Adrenal gland (tissue), 9 donors: ENCODE measurements at regions not wholly inside any gene's neighbourhood (a gene's known extent, or its start where the extent isn't known, plus 50 kb on each side); places are given as distances from the start of the nearest gene placed in this dataset.

Experiments used
- DNase-seq, 7 donors: peaks; one replicate each; pipeline ENCODE4 v3.0.0-alpha.2; 2019 to 2020
- H3K27ac ChIP-seq, 5 donors: fragments of 200-600 bp; sonication (generic) in 4 of 5; 1 replicate in 3 of 5; 2 replicates in 2 of 5; pipeline versions ENCODE4 v1.5.1 to v1.8.0; 2016 to 2020; ENCODE audit warnings: mild to moderate bottlenecking in 1 of 5
- H3K27me3 ChIP-seq: fragments of 200-600 bp; 2 replicates; pipeline ENCODE4 v1.8.0; 2021
- H3K36me3 ChIP-seq, 2 donors: fragments of 200-600 bp; replicated peaks in 1 of 2; 1 replicate in 1 of 2; 2 replicates in 1 of 2; pipeline versions ENCODE4 v1.5.1 to v1.8.0; 2018 to 2022
- H3K4me1 ChIP-seq, 2 donors: fragments of 200-600 bp; replicated peaks in 1 of 2; 1 replicate in 1 of 2; 2 replicates in 1 of 2; pipeline versions ENCODE4 v1.5.1 to v1.8.0; 2018 to 2021
- H3K4me3 ChIP-seq, 4 donors: fragments of 200-600 bp; sonication (generic) in 3 of 4; one replicate each; pipeline ENCODE4 v1.5.1; 2016 to 2018
- H3K9me3 ChIP-seq, 3 donors: fragments of 200-600 bp; sonication (generic) in 1 of 3; replicated peaks in 1 of 3; 1 replicate in 2 of 3; 2 replicates in 1 of 3; pipeline versions ENCODE4 v1.5.1 to v1.8.0; 2016 to 2021
- CTCF ChIP-seq, 6 experiments: fragments of 450-650 bp in 4 of 6; fragments of 200-600 bp in 2 of 6; sonication (generic) in 1 of 6; IDR thresholded peaks; 1 replicate in 5 of 6; 2 replicates in 1 of 6; pipeline versions ENCODE4 v1.5.1 to v1.8.0; 2016 to 2021; ENCODE audit warnings: antibody characterized with exemption in 6 of 6, mild to moderate bottlenecking in 2 of 6, moderate library complexity in 1 of 6
- POLR2A ChIP-seq, 2 donors: fragments of 450-650 bp; IDR thresholded peaks; one replicate each; pipeline ENCODE4 v1.6.1; 2017; ENCODE audit warnings: antibody characterized with exemption in 2 of 2, mild to moderate bottlenecking in 2 of 2, moderate library complexity in 1 of 2
- WGBS, 4 donors: extraction: QIAGEN DNeasy Blood & Tissue Kit in 2 of 4; methylation state at CpG; one replicate each; pipeline versions ENCODE4 v1.1.5 to v1.1.7; 2013 to 2017; 5-methylcytosine and 5-hydroxymethylcytosine counted together
- intact Hi-C, 2 donors: fragments of 100-400 bp; cut with DNase I; formaldehyde crosslinking; loops; one replicate each; pipeline versions ENCODE4 v1.14.1 to v1.15.0; 2022 to 2023
- donor health status: healthy with polysubstance abuse.
- donor health status: Bipolar disorder and iron deficiency.
- donor health status: DM: yes; HTN: yes; CAD: no.
- donor health status: DM: no; HTN: no; CAD: no.
- donor health status: DM: no; HTN: no; CAD: no.

- no peaks in the 10 kb centered on the region for H3K4me1 ChIP-seq
- no peak overlapping the region for H3K4me3 ChIP-seq
- H3K27ac ChIP-seq: no peak overlapping the region
- H3K36me3 ChIP-seq: no peaks in the 10 kb centered on the region
- intact Hi-C loops: no loop called here
- H3K27me3 ChIP-seq: no peaks in the 10 kb centered on the region
- no peak for DNase-seq
- TF ChIP-seq CTCF (IDR thresholded peaks at IDR 0.05) (no peak), POLR2A (IDR thresholded peaks at IDR 0.05) (no peak)
- H3K9me3 ChIP-seq: no peaks in the 10 kb centered on the region
These were observed 705.0 kb downstream of the EPHA7 start for GRCh38 chr6:92714346-92714745.

- Histone ChIP-seq H3K4me3 (no peak overlapping the region), H3K4me1 (no peaks in the 10 kb centered on the region), H3K27me3 (no peaks in the 10 kb centered on the region), H3K27ac (no peak overlapping the region), H3K9me3 (no peaks in the 10 kb centered on the region), H3K36me3 (no peaks in the 10 kb centered on the region)
- TF ChIP-seq POLR2A (IDR thresholded peaks at IDR 0.05) (no peak), CTCF (IDR thresholded peaks at IDR 0.05) (no peak)
- WGBS, 4 donors: 59 to 67% (median 63%) methylated on average over 3 of the region's 3 CpGs
- no peak for DNase-seq
- intact Hi-C loops: no loop called here
These were observed 709.3 kb downstream of the EPHA7 start for GRCh38 chr6:92710048-92710447.

- Histone ChIP-seq H3K4me3 (no peak overlapping the region), H3K4me1 (no peaks in the 10 kb centered on the region), H3K27me3 (no peaks in the 10 kb centered on the region), H3K9me3 (no peaks in the 10 kb centered on the region), H3K27ac (no peak overlapping the region), H3K36me3 (no peaks in the 10 kb centered on the region)
- DNase-seq: no peak
- intact Hi-C loops: no loop called here
- WGBS, 4 donors: 63 to 83% (median 68%) methylated on average over 1 of the region's 1 CpG
- TF ChIP-seq POLR2A (IDR thresholded peaks at IDR 0.05) (no peak), CTCF (IDR thresholded peaks at IDR 0.05) (no peak)
These were observed 710.4 kb downstream of the EPHA7 start for GRCh38 chr6:92708945-92709344.

- intact Hi-C loops: no loop called here
- Histone ChIP-seq H3K27ac (no peak overlapping the region), H3K36me3 (no peaks in the 10 kb centered on the region), H3K4me1 (no peaks in the 10 kb centered on the region), H3K4me3 (no peak overlapping the region), H3K9me3 (no peaks in the 10 kb centered on the region), H3K27me3 (no peaks in the 10 kb centered on the region)
- no peak for DNase-seq
- no peak for TF ChIP-seq CTCF (IDR thresholded peaks at IDR 0.05)
- TF ChIP-seq POLR2A (IDR thresholded peaks at IDR 0.05): no peak
- WGBS, 4 donors: 64 to 74% (median 73%) methylated on average over 1 of the region's 1 CpG
These were observed 711.1 kb downstream of the EPHA7 start for GRCh38 chr6:92708270-92708669.
